ENCODE measurements at regions not wholly inside any gene's neighbourhood (a gene's known extent, or its start where the extent isn't known, plus 50 kb on each side); places are given as distances from the start of the nearest gene placed in this dataset.

DNA sequence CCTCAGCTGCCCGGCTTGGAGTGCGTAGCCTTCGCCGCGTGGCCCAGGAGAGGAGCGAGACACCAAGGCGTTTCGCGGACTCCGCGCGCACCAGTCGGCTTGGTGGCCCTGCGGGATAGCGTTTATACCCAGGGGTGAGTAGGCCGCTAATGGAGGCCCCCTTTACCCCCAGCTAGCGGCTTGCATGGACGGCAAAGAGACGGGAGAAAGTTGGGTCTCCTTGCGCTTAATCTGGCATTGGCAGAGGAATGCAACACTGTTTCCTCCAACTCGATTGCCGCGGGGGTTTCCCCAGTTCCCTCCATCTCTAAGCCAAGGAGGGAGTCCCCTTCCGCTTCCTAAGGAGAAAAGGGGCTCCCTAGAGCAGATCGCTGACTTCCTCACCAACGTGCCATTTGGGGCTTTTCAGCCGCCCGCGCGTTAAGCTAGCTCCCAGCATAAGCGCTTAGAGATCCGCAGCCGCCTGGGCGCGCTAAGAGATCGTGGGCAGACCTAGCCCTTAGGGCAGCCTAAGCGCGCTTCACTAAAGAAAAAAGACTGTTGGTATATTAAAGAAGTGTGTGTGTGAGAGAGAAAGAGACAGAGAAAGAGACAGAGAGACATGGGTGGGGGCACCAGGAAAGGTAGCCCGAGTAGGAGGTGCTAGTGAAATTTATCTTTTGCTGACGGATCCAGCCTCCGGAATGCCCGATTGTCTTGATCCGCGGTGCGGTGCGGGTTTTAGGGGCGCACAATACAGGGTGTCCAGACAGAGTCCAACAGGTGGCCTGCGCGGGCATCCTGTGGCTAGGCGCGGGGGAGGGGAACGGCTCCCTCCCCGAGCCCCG, 597.9 kb upstream of the SGCD start:
- H3K27ac ChIP-seq (ENCODE audit: low read depth in 1 of 2, low read length in 2 of 2), result no peak overlapping the region
- H3K9ac ChIP-seq (ENCODE audit: low read depth in 1 of 2, low read length in 2 of 2), result no peak overlapping the region
- H3K27me3 ChIP-seq (ENCODE audit: control insufficient read depth in 4 of 4, insufficient read depth in 4 of 4, low read length in 3 of 4), result peaks cover 2 to 29% (median 10%) of the 10 kb centered on the region in 4 donors
- H3K4me1 ChIP-seq (ENCODE audit: control insufficient read depth in 4 of 4, insufficient read depth in 4 of 4, low read length in 3 of 4), result peaks cover 9 to 25% (median 23%) of the 10 kb centered on the region in 4 donors
- no peaks in the 10 kb centered on the region for H3K9me3 ChIP-seq (ENCODE audit: control insufficient read depth in 4 of 4, low read length in 3 of 4)
- peak overlapping the region in 1 of 3 donors; percentile 47 for H3K4me3 ChIP-seq (ENCODE audit: low read depth in 1 of 3, low read length in 3 of 3)
- H3K36me3 ChIP-seq (ENCODE audit: control insufficient read depth in 4 of 4, insufficient read depth in 3 of 4, low read depth in 1 of 4, low read length in 3 of 4), result no peaks in the 10 kb centered on the region
- no peak for DNase-seq (ENCODE audit: low spot score)
- 6% methylated on average over 54 of the region's 54 CpGs for WGBS
- TF ChIP-seq EGR1 (IDR thresholded peaks at IDR 0.05; ENCODE audit: low read depth in 2 of 2), result no peak
- TF ChIP-seq SP1 (IDR thresholded peaks at IDR 0.05), result no peak
- TF ChIP-seq CTCF (IDR thresholded peaks at IDR 0.05; ENCODE audit: low read depth, low read length, missing input control), result no peak
- no peak for TF ChIP-seq FOXA1 (IDR thresholded peaks at IDR 0.05)
- TF ChIP-seq, protein P1, sequence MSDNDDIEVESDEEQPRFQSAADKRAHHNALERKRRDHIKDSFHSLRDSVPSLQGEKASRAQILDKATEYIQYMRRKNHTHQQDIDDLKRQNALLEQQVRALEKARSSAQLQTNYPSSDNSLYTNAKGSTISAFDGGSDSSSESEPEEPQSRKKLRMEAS (IDR thresholded peaks at IDR 0.05), result no peak
- TF ChIP-seq, protein P2, sequence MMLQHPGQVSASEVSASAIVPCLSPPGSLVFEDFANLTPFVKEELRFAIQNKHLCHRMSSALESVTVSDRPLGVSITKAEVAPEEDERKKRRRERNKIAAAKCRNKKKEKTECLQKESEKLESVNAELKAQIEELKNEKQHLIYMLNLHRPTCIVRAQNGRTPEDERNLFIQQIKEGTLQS (IDR thresholded peaks at IDR 0.05), result no peak
- TF ChIP-seq HNF4G (IDR thresholded peaks at IDR 0.05), result no peak
- no peak for TF ChIP-seq NR2F2 (IDR thresholded peaks at IDR 0.05)
- TF ChIP-seq RXRA (IDR thresholded peaks at IDR 0.05), result no peak
- TF ChIP-seq HNF4A (conservative IDR thresholded peaks at IDR 0.05), result no peak
- no peak for TF ChIP-seq FOXA2 (IDR thresholded peaks at IDR 0.05)
- TF ChIP-seq, protein P3, sequence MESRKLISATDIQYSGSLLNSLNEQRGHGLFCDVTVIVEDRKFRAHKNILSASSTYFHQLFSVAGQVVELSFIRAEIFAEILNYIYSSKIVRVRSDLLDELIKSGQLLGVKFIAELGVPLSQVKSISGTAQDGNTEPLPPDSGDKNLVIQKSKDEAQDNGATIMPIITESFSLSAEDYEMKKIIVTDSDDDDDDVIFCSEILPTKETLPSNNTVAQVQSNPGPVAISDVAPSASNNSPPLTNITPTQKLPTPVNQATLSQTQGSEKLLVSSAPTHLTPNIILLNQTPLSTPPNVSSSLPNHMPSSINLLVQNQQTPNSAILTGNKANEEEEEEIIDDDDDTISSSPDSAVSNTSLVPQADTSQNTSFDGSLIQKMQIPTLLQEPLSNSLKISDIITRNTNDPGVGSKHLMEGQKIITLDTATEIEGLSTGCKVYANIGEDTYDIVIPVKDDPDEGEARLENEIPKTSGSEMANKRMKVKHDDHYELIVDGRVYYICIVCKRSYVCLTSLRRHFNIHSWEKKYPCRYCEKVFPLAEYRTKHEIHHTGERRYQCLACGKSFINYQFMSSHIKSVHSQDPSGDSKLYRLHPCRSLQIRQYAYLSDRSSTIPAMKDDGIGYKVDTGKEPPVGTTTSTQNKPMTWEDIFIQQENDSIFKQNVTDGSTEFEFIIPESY (IDR thresholded peaks at IDR 0.05), result no peak
- no peak for TF ChIP-seq TAF1 (conservative IDR thresholded peaks at IDR 0.05)

GRCh38 chr5:155729684-155730059, 597.3 kb upstream of the SGCD start:
- no peaks in the 10 kb centered on the region for H3K9me3 ChIP-seq (ENCODE audit: control insufficient read depth in 4 of 4, low read length in 3 of 4)
- H3K27me3 ChIP-seq (ENCODE audit: control insufficient read depth in 4 of 4, insufficient read depth in 4 of 4, low read length in 3 of 4), result peaks cover 2 to 29% (median 10%) of the 10 kb centered on the region in 4 donors
- H3K36me3 ChIP-seq (ENCODE audit: control insufficient read depth in 4 of 4, insufficient read depth in 3 of 4, low read depth in 1 of 4, low read length in 3 of 4), result no peaks in the 10 kb centered on the region
- no peak overlapping the region for H3K4me3 ChIP-seq (ENCODE audit: low read depth in 1 of 3, low read length in 3 of 3)
- 4% methylated on average over 13 of the region's 13 CpGs for WGBS
- H3K9ac ChIP-seq (ENCODE audit: low read depth in 1 of 2, low read length in 2 of 2), result no peak overlapping the region
- no peak for DNase-seq (ENCODE audit: low spot score)
- TF ChIP-seq, protein P2 (IDR thresholded peaks at IDR 0.05), result no peak
- TF ChIP-seq JUND (IDR thresholded peaks at IDR 0.05) (no peak), HNF4G (IDR thresholded peaks at IDR 0.05) (no peak), REST (IDR thresholded peaks at IDR 0.05) (no peak), GABPA (IDR thresholded peaks at IDR 0.05 in 1 of 2, conservative IDR thresholded peaks at IDR 0.05 in 1 of 2) (no peak), FOXA1 (IDR thresholded peaks at IDR 0.05) (no peak), NR2F2 (IDR thresholded peaks at IDR 0.05) (no peak), FOXA2 (IDR thresholded peaks at IDR 0.05) (no peak), SP1 (IDR thresholded peaks at IDR 0.05) (no peak), YY1 (IDR thresholded peaks at IDR 0.05) (no peak), TAF1 (conservative IDR thresholded peaks at IDR 0.05) (no peak), HNF4A (conservative IDR thresholded peaks at IDR 0.05) (no peak), RXRA (IDR thresholded peaks at IDR 0.05) (no peak), EGR1 (IDR thresholded peaks at IDR 0.05; ENCODE audit: low read depth in 2 of 2) (no peak), RAD21 (IDR thresholded peaks at IDR 0.05) (no peak)
- TF ChIP-seq, protein P3 (IDR thresholded peaks at IDR 0.05), result no peak
- TF ChIP-seq, protein P1 (IDR thresholded peaks at IDR 0.05), result no peak
- H3K4me1 ChIP-seq (ENCODE audit: control insufficient read depth in 4 of 4, insufficient read depth in 4 of 4, low read length in 3 of 4), result peaks cover 9 to 25% (median 23%) of the 10 kb centered on the region in 4 donors
- H3K27ac ChIP-seq (ENCODE audit: low read depth in 1 of 2, low read length in 2 of 2), result no peak overlapping the region

Measured in liver (tissue), 8 donors.